Keratinocyte (primary cell): ENCODE measurements at regions not wholly inside any gene's neighbourhood (a gene's known extent, or its start where the extent isn't known, plus 50 kb on each side); places are given as distances from the start of the nearest gene placed in this dataset.

Experiments used
- DNase-seq: peaks from one replicate; pipeline ENCODE4 v3.0.0-alpha.2; 2011; ENCODE audit warnings: low read depth, missing footprints, low spot score
- FAIRE-seq: peaks from 2 replicates; lab custom pipeline; 2011; peaks lifted over from hg19 to GRCh38; lab: Jason Lieb, UNC
- H2AFZ ChIP-seq: 2 replicates; pipeline ENCODE4 v1.6.0; 2012; ENCODE audit warnings: low read length, control low read depth, inconsistent platforms; ENCODE audit not compliant: control insufficient read depth
- H3K27ac ChIP-seq: 2 replicates; pipeline ENCODE4 v1.5.1; 2011; ENCODE audit warnings: low read length; ENCODE audit not compliant: control insufficient read depth, insufficient read depth
- H3K27me3 ChIP-seq: 3 replicates; pipeline ENCODE4 v1.6.0; 2011; ENCODE audit warnings: low read length; ENCODE audit not compliant: control insufficient read depth, insufficient read depth; ENCODE audit errors: extremely low read depth
- H3K36me3 ChIP-seq, 2 experiments: 2 replicates in 1 of 2; 3 replicates in 1 of 2; pipeline ENCODE4 v1.5.1; 2011; ENCODE audit warnings: low read length in 2 of 2, mild to moderate bottlenecking in 1 of 2; ENCODE audit not compliant: control insufficient read depth in 2 of 2, insufficient read depth in 2 of 2; ENCODE audit errors: extremely low read depth in 1 of 2
- H3K4me1 ChIP-seq: 3 replicates; pipeline ENCODE4 v1.5.1; 2011; ENCODE audit warnings: low read length; ENCODE audit not compliant: control insufficient read depth, insufficient read depth; ENCODE audit errors: extremely low read depth
- H3K4me2 ChIP-seq: 3 replicates; pipeline ENCODE4 v1.6.0; 2011; ENCODE audit warnings: low read depth, low read length; ENCODE audit not compliant: control insufficient read depth, insufficient read depth; ENCODE audit errors: extremely low read depth
- H3K4me3 ChIP-seq, 3 experiments: fragments of 200-600 bp in 1 of 3; sonication (generic) in 1 of 3; 2 replicates in 2 of 3; 3 replicates in 1 of 3; pipeline ENCODE4 v1.5.1; 2011 to 2016; ENCODE audit warnings: low read length in 3 of 3, mild to moderate bottlenecking in 3 of 3, control low read depth in 2 of 3, inconsistent platforms in 1 of 3, low read depth in 1 of 3, mixed read lengths in 1 of 3, mixed run types in 1 of 3, moderate library complexity in 1 of 3; ENCODE audit not compliant: control insufficient read depth in 2 of 3, insufficient read depth in 2 of 3; ENCODE audit errors: extremely low read depth in 1 of 3
- H3K79me2 ChIP-seq: 2 replicates; pipeline ENCODE4 v1.6.0; 2012; ENCODE audit warnings: low read length; ENCODE audit not compliant: control insufficient read depth, insufficient read depth
- H3K9ac ChIP-seq: 3 replicates; pipeline ENCODE4 v1.6.0; 2011; ENCODE audit warnings: low read length; ENCODE audit not compliant: control insufficient read depth, insufficient read depth; ENCODE audit errors: extremely low read depth
- H3K9me1 ChIP-seq: 3 replicates; pipeline ENCODE4 v1.6.0; 2011; ENCODE audit warnings: low read length; ENCODE audit not compliant: control insufficient read depth, insufficient read depth; ENCODE audit errors: extremely low read depth
- H3K9me3 ChIP-seq: 2 replicates; pipeline ENCODE4 v1.5.1; 2012; ENCODE audit warnings: low read depth, low read length; ENCODE audit not compliant: control insufficient read depth
- H4K20me1 ChIP-seq: 3 replicates; pipeline ENCODE4 v1.6.0; 2011; ENCODE audit warnings: low read length; ENCODE audit not compliant: control insufficient read depth, insufficient read depth; ENCODE audit errors: extremely low read depth
- EZH2 ChIP-seq: IDR thresholded peaks from one replicate; pipeline ENCODE4 v1.6.1; 2012; ENCODE audit warnings: inconsistent platforms, mild to moderate bottlenecking, low read length, moderate library complexity
- dilution Hi-C: fragments of 300-500 bp; cut with MboI; formaldehyde crosslinking; loops from one replicate; pipeline ENCODE4 v1.7.0; 2020; ENCODE audit warnings: low sequenced_read_pairs; ENCODE audit not compliant: extremely low pct_ligation_motif_present
- TF ChIP-seq, protein P1 (sequence below), 3 experiments: IDR thresholded peaks in 1 of 3; conservative IDR thresholded peaks in 1 of 3; optimal IDR thresholded peaks in 1 of 3; 2 replicates in 2 of 3; 3 replicates in 1 of 3; pipeline versions ENCODE3 to v1.5.1; 2011; ENCODE audit warnings: low read length in 3 of 3, mild to moderate bottlenecking in 3 of 3, moderate library complexity in 2 of 3, control low read depth in 1 of 3, inconsistent platforms in 1 of 3; ENCODE audit not compliant: insufficient read depth in 2 of 3; ENCODE audit errors: extremely low read depth in 1 of 3

DNA sequence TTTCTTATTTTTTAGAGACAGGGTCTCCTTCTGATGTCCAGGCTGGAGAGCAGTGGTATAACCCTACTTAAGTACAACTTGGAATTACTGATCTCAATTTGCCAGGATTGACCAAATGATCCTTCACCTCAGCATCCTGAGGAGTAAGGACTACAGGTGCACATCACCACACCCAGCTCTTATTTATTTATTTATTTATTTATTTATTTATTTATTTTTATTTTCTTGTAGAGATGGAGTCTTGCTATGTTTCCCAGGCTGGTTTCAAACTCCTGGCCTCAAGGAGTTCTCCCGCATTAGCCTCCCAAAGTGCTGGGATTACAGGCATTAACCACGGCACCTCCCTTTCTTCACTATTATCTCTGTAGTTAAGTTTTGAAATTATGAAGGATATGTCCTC is 117.5 kb upstream of the NEGR1 start:
- no peak overlapping the region for H3K27ac ChIP-seq
- no peak for TF ChIP-seq EZH2
- TF ChIP-seq, protein P1, sequence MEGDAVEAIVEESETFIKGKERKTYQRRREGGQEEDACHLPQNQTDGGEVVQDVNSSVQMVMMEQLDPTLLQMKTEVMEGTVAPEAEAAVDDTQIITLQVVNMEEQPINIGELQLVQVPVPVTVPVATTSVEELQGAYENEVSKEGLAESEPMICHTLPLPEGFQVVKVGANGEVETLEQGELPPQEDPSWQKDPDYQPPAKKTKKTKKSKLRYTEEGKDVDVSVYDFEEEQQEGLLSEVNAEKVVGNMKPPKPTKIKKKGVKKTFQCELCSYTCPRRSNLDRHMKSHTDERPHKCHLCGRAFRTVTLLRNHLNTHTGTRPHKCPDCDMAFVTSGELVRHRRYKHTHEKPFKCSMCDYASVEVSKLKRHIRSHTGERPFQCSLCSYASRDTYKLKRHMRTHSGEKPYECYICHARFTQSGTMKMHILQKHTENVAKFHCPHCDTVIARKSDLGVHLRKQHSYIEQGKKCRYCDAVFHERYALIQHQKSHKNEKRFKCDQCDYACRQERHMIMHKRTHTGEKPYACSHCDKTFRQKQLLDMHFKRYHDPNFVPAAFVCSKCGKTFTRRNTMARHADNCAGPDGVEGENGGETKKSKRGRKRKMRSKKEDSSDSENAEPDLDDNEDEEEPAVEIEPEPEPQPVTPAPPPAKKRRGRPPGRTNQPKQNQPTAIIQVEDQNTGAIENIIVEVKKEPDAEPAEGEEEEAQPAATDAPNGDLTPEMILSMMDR (optimal IDR thresholded peaks at IDR 0.05 in 1 of 3, IDR thresholded peaks at IDR 0.05 in 1 of 3, conservative IDR thresholded peaks at IDR 0.05 in 1 of 3; ENCODE audit: extremely low read depth in 1 of 3, insufficient read depth in 2 of 3, low read length in 3 of 3), result no peak
- no peaks in the 10 kb centered on the region for H3K9me3 ChIP-seq
- H3K36me3 ChIP-seq, result no peaks in the 10 kb centered on the region
- H2AFZ ChIP-seq, result no peak overlapping the region
- no peaks in the 10 kb centered on the region for H3K4me1 ChIP-seq
- H3K4me3 ChIP-seq, result no peak overlapping the region
- no peak for DNase-seq
- H3K4me2 ChIP-seq, result no peak overlapping the region
- dilution Hi-C loops, result no loop called here
- no peak overlapping the region for H3K9ac ChIP-seq
- no peak for FAIRE-seq
- H4K20me1 ChIP-seq, result no peaks in the 10 kb centered on the region
- H3K79me2 ChIP-seq, result no peaks in the 10 kb centered on the region
- H3K9me1 ChIP-seq, result no peaks in the 10 kb centered on the region
- no peaks in the 10 kb centered on the region for H3K27me3 ChIP-seq

DNA sequence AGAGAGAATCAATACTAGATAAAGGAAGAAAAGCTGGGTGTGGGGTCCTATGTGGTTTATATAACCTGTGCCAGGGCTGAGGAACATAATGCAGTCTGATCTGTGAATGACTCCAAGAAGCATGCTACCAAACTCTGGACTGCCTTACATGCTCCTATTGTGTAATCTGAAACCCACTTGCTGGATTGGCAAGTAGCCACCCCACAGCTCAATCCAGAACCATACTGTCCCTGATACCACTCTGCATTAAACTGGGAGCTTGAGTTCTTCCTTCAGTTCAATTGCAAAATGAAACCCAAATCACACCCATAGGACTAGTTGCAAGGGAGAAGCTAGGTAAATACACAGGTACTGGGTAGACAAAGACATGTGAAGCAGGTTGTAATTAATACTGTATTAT is 115.4 kb upstream of the NEGR1 start:
- dilution Hi-C loops, result no loop called here
- Histone ChIP-seq H3K27me3 (no peaks in the 10 kb centered on the region), H3K4me2 (no peak overlapping the region), H3K9me1 (no peaks in the 10 kb centered on the region), H4K20me1 (no peaks in the 10 kb centered on the region), H3K4me1 (no peaks in the 10 kb centered on the region), H3K36me3 (no peaks in the 10 kb centered on the region), H2AFZ (no peak overlapping the region), H3K27ac (no peak overlapping the region), H3K4me3 (no peak overlapping the region), H3K9ac (no peak overlapping the region), H3K79me2 (no peaks in the 10 kb centered on the region), H3K9me3 (no peaks in the 10 kb centered on the region)
- TF ChIP-seq, protein P1 (optimal IDR thresholded peaks at IDR 0.05 in 1 of 3, IDR thresholded peaks at IDR 0.05 in 1 of 3, conservative IDR thresholded peaks at IDR 0.05 in 1 of 3; ENCODE audit: extremely low read depth in 1 of 3, insufficient read depth in 2 of 3, low read length in 3 of 3), result no peak
- no peak for TF ChIP-seq EZH2
- DNase-seq (no peak), FAIRE-seq (no peak)
